ENCODE measurements at regions not wholly inside any gene's neighbourhood (a gene's known extent, or its start where the extent isn't known, plus 50 kb on each side); places are given as distances from the start of the nearest gene placed in this dataset.
"Not testable (repeated sequence)": the region's sequence is repeated elsewhere in the genome, so short reads cannot be mapped to it uniquely, and the experiment has no call there.

DNA sequence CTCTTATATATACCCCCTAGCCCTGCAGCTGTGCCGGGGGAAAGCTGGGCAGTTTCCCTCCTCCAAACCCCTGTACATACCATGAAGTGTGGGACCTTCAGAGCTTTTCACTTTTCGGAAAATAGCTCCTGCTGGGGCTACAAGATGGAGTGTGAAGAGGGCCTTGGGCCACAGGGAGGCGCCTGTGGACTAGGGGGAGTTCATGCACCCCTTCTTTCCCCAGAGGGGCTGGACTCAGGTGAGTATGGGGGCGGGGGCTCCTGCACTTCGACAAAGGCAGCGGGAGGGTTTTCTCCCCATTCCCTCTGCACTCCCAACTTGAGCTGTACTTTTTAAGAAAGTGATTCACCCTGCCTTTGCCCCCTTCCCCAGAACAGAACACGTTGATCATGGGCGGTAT lies 122.5 kb downstream of the SEPTIN14 start:
- TF ChIP-seq, protein P1, sequence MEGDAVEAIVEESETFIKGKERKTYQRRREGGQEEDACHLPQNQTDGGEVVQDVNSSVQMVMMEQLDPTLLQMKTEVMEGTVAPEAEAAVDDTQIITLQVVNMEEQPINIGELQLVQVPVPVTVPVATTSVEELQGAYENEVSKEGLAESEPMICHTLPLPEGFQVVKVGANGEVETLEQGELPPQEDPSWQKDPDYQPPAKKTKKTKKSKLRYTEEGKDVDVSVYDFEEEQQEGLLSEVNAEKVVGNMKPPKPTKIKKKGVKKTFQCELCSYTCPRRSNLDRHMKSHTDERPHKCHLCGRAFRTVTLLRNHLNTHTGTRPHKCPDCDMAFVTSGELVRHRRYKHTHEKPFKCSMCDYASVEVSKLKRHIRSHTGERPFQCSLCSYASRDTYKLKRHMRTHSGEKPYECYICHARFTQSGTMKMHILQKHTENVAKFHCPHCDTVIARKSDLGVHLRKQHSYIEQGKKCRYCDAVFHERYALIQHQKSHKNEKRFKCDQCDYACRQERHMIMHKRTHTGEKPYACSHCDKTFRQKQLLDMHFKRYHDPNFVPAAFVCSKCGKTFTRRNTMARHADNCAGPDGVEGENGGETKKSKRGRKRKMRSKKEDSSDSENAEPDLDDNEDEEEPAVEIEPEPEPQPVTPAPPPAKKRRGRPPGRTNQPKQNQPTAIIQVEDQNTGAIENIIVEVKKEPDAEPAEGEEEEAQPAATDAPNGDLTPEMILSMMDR (conservative IDR thresholded peaks at IDR 0.05; ENCODE audit: low read length) = not testable (repeated sequence)
- TF ChIP-seq EZH2phosphoT487 (IDR thresholded peaks at IDR 0.05; ENCODE audit: borderline replicate concordance) = not testable (repeated sequence)

Measured in Loucy (cell line).